CD4-positive, CD25-positive, alpha-beta regulatory T cell (primary cell): ENCODE measurements at regions not wholly inside any gene's neighbourhood (a gene's known extent, or its start where the extent isn't known, plus 50 kb on each side); places are given as distances from the start of the nearest gene placed in this dataset.
A peak's percentile ranks its signal among the peaks of the same experiment; 100 is the strongest.

Experiments used
- ATAC-seq, 2 donors: fragments of 150-1000 bp; cut with Tn5 transposase; one replicate each; pipeline ENCODE4 v1.10.0; 2021; ENCODE audit warnings: low read depth in 2 of 2, moderate number of reproducible peaks in 2 of 2, moderate library complexity in 1 of 2
- DNase-seq, 3 donors: peaks; one replicate each; pipeline versions ENCODE4 v3.0.0 to v3.0.0-alpha.2; 2012 to 2022; ENCODE audit warnings: mixed read lengths in 1 of 3
- H3K27ac ChIP-seq: one replicate; pipeline ENCODE4 v1.7.0; 2013; ENCODE audit warnings: mild to moderate bottlenecking, low read length; ENCODE audit not compliant: insufficient read depth, poor library complexity, severe bottlenecking
- H3K27me3 ChIP-seq: one replicate; pipeline ENCODE4 v1.7.0; 2013; ENCODE audit warnings: low read length; ENCODE audit not compliant: control insufficient read depth, insufficient read depth
- H3K36me3 ChIP-seq: one replicate; pipeline ENCODE4 v1.7.0; 2013; ENCODE audit warnings: mild to moderate bottlenecking, low read length, moderate library complexity; ENCODE audit not compliant: control insufficient read depth, insufficient read depth
- H3K4me1 ChIP-seq: 2 replicates; pipeline ENCODE4 v1.7.0; 2013; ENCODE audit warnings: mild to moderate bottlenecking, low read length; ENCODE audit not compliant: insufficient read depth, control insufficient read depth, poor library complexity, severe bottlenecking
- H3K4me3 ChIP-seq: one replicate; pipeline ENCODE4 v1.7.0; 2013; ENCODE audit warnings: low read depth, mild to moderate bottlenecking, low read length, moderate library complexity
- H3K9me3 ChIP-seq, 2 experiments: 1 replicate in 1 of 2; 2 replicates in 1 of 2; pipeline ENCODE4 v1.7.0; 2013; ENCODE audit warnings: low read length in 2 of 2, mild to moderate bottlenecking in 1 of 2, moderate library complexity in 1 of 2; ENCODE audit not compliant: control insufficient read depth in 2 of 2
- H3K27ac Mint-ChIP-seq, 3 donors: one replicate each; pipeline ENCODE4 v1.8.0; 2020 to 2022; ENCODE audit warnings: mild to moderate bottlenecking in 3 of 3, mixed read lengths in 3 of 3, moderate library complexity in 2 of 3
- H3K27me3 Mint-ChIP-seq: one replicate; pipeline ENCODE4 v1.8.0; 2022; ENCODE audit warnings: mild to moderate bottlenecking, mixed read lengths
- H3K36me3 Mint-ChIP-seq: one replicate; pipeline ENCODE4 v1.8.0; 2020; ENCODE audit warnings: mixed read lengths
- H3K4me1 Mint-ChIP-seq, 4 donors: one replicate each; pipeline ENCODE4 v1.8.0; 2020 to 2022; ENCODE audit warnings: mixed read lengths in 4 of 4, mild to moderate bottlenecking in 1 of 4
- H3K4me3 Mint-ChIP-seq, 4 donors: one replicate each; pipeline ENCODE4 v1.8.0; 2020 to 2022; ENCODE audit warnings: mild to moderate bottlenecking in 4 of 4, mixed read lengths in 4 of 4, moderate library complexity in 3 of 4
- H3K9me3 Mint-ChIP-seq, 7 donors: one replicate each; pipeline ENCODE4 v1.8.0; 2020 to 2022; ENCODE audit warnings: mixed read lengths in 7 of 7, mild to moderate bottlenecking in 3 of 7, moderate library complexity in 2 of 7

- no peaks in the 10 kb centered on the region for H3K4me1 ChIP-seq
- no peaks in the 10 kb centered on the region for H3K36me3 Mint-ChIP-seq
- H3K36me3 ChIP-seq = no peaks in the 10 kb centered on the region
- peaks cover 0 to 1% of the 10 kb centered on the region in 2 experiments for H3K9me3 ChIP-seq
- no peaks in the 10 kb centered on the region for H3K4me1 Mint-ChIP-seq
- no peak overlapping the region for H3K27ac Mint-ChIP-seq
- ATAC-seq = no peak
- peaks cover 0 to 7% (median 2%) of the 10 kb centered on the region in 7 donors for H3K9me3 Mint-ChIP-seq
- no peak overlapping the region for H3K27ac ChIP-seq
- no peaks in the 10 kb centered on the region for H3K27me3 ChIP-seq
- no peak overlapping the region for H3K4me3 ChIP-seq
- H3K27me3 Mint-ChIP-seq = no peaks in the 10 kb centered on the region
- no peak for DNase-seq
- no peak overlapping the region for H3K4me3 Mint-ChIP-seq
Measured at GRCh38 chr1:104765085-104765484, 1015.4 kb downstream of the AMY1C start.

GRCh38 chr1:104768466-104768865 is 1018.8 kb downstream of the AMY1C start:
- no peaks in the 10 kb centered on the region for H3K27me3 Mint-ChIP-seq
- no peaks in the 10 kb centered on the region for H3K36me3 Mint-ChIP-seq
- no peak overlapping the region for H3K27ac Mint-ChIP-seq
- Histone ChIP-seq H3K36me3 (no peaks in the 10 kb centered on the region), H3K27me3 (no peaks in the 10 kb centered on the region), H3K4me1 (no peaks in the 10 kb centered on the region), H3K27ac (no peak overlapping the region), H3K4me3 (no peak overlapping the region), H3K9me3 (no peaks in the 10 kb centered on the region)
- H3K4me3 Mint-ChIP-seq = no peak overlapping the region
- H3K4me1 Mint-ChIP-seq = no peaks in the 10 kb centered on the region
- H3K9me3 Mint-ChIP-seq = peaks cover 0 to 7% (median 2%) of the 10 kb centered on the region in 7 donors
- DNase-seq = no peak
- no peak for ATAC-seq

GRCh38 chr1:104780470-104781078 is 1030.9 kb downstream of the AMY1C start:
- Histone ChIP-seq H3K27me3 (no peaks in the 10 kb centered on the region), H3K36me3 (no peaks in the 10 kb centered on the region), H3K4me3 (no peak overlapping the region), H3K9me3 (no peaks in the 10 kb centered on the region), H3K4me1 (no peaks in the 10 kb centered on the region), H3K27ac (no peak overlapping the region)
- Mint-ChIP-seq H3K9me3 (peaks cover 0 to 4% (median 0%) of the 10 kb centered on the region in 7 donors), H3K4me3 (no peak overlapping the region), H3K27ac (no peak overlapping the region), H3K36me3 (no peaks in the 10 kb centered on the region), H3K27me3 (no peaks in the 10 kb centered on the region), H3K4me1 (no peaks in the 10 kb centered on the region)
- peak in 1 of 3 donors; percentile 20 for DNase-seq
- no peak for ATAC-seq

GRCh38 chr1:104785575-104786187 is 1036.0 kb downstream of the AMY1C start:
- H3K27ac ChIP-seq = no peak overlapping the region
- no peak for DNase-seq
- no peak overlapping the region for H3K4me3 Mint-ChIP-seq
- no peak for ATAC-seq
- H3K27me3 ChIP-seq = no peaks in the 10 kb centered on the region
- no peaks in the 10 kb centered on the region for H3K27me3 Mint-ChIP-seq
- H3K36me3 Mint-ChIP-seq = no peaks in the 10 kb centered on the region
- H3K9me3 ChIP-seq = no peaks in the 10 kb centered on the region
- no peaks in the 10 kb centered on the region for H3K36me3 ChIP-seq
- H3K27ac Mint-ChIP-seq = no peak overlapping the region
- no peak overlapping the region for H3K4me3 ChIP-seq
- H3K9me3 Mint-ChIP-seq = peaks cover 0 to 9% (median 0%) of the 10 kb centered on the region in 7 donors
- no peaks in the 10 kb centered on the region for H3K4me1 ChIP-seq
- no peaks in the 10 kb centered on the region for H3K4me1 Mint-ChIP-seq

- Mint-ChIP-seq H3K27me3 (no peaks in the 10 kb centered on the region), H3K9me3 (peaks cover 0 to 9% (median 0%) of the 10 kb centered on the region in 7 donors), H3K27ac (no peak overlapping the region), H3K4me1 (no peaks in the 10 kb centered on the region), H3K4me3 (no peak overlapping the region), H3K36me3 (no peaks in the 10 kb centered on the region)
- no peaks in the 10 kb centered on the region for H3K4me1 ChIP-seq
- no peaks in the 10 kb centered on the region for H3K36me3 ChIP-seq
- H3K27ac ChIP-seq = no peak overlapping the region
- no peak for ATAC-seq
- DNase-seq = no peak
- H3K9me3 ChIP-seq = no peaks in the 10 kb centered on the region
- H3K27me3 ChIP-seq = no peaks in the 10 kb centered on the region
- H3K4me3 ChIP-seq = no peak overlapping the region
Measured at GRCh38 chr1:104787866-104788510, 1038.3 kb downstream of the AMY1C start.

- Histone ChIP-seq H3K9me3 (no peaks in the 10 kb centered on the region), H3K4me3 (no peak overlapping the region), H3K4me1 (no peaks in the 10 kb centered on the region), H3K27me3 (no peaks in the 10 kb centered on the region), H3K27ac (no peak overlapping the region), H3K36me3 (no peaks in the 10 kb centered on the region)
- DNase-seq (no peak), ATAC-seq (no peak)
- H3K27ac Mint-ChIP-seq = no peak overlapping the region
- H3K36me3 Mint-ChIP-seq = no peaks in the 10 kb centered on the region
- H3K9me3 Mint-ChIP-seq = peaks cover 0 to 10% (median 2%) of the 10 kb centered on the region in 7 donors
- no peaks in the 10 kb centered on the region for H3K4me1 Mint-ChIP-seq
- no peak overlapping the region for H3K4me3 Mint-ChIP-seq
- H3K27me3 Mint-ChIP-seq = no peaks in the 10 kb centered on the region
Measured at GRCh38 chr1:104791030-104791429, 1041.3 kb downstream of the AMY1C start.

- DNase-seq (no peak), ATAC-seq (no peak)
- H3K9me3 Mint-ChIP-seq = peaks cover 1 to 11% (median 6%) of the 10 kb centered on the region in 7 donors
- no peaks in the 10 kb centered on the region for H3K27me3 Mint-ChIP-seq
- Histone ChIP-seq H3K9me3 (peaks cover 0 to 2% of the 10 kb centered on the region in 2 experiments), H3K27me3 (no peaks in the 10 kb centered on the region), H3K4me3 (no peak overlapping the region), H3K4me1 (no peaks in the 10 kb centered on the region), H3K36me3 (no peaks in the 10 kb centered on the region), H3K27ac (no peak overlapping the region)
- H3K4me3 Mint-ChIP-seq = no peak overlapping the region
- no peak overlapping the region for H3K27ac Mint-ChIP-seq
- no peaks in the 10 kb centered on the region for H3K36me3 Mint-ChIP-seq
- H3K4me1 Mint-ChIP-seq = no peaks in the 10 kb centered on the region
Measured at GRCh38 chr1:104794035-104794434, 1044.3 kb downstream of the AMY1C start.
